Hepatocyte (in vitro differentiated cells): ENCODE measurements at regions not wholly inside any gene's neighbourhood (a gene's known extent, or its start where the extent isn't known, plus 50 kb on each side); places are given as distances from the start of the nearest gene placed in this dataset.

Experiments
- DNase-seq: peaks from one replicate; pipeline ENCODE4 v3.0.0-alpha.2; 2016; ENCODE audit warnings: low spot score
- H2AFZ ChIP-seq: fragments of 200-600 bp; sonication (generic); 2 replicates; pipeline ENCODE4 v1.6.0; 2016; ENCODE audit warnings: antibody characterized with exemption, mild to moderate bottlenecking
- H3K27ac ChIP-seq: fragments of 200-600 bp; sonication (generic); 2 replicates; pipeline ENCODE4 v1.5.1; 2016; ENCODE audit warnings: mild to moderate bottlenecking
- H3K27me3 ChIP-seq: fragments of 200-600 bp; sonication (generic); 2 replicates; pipeline ENCODE4 v1.6.1; 2016
- H3K36me3 ChIP-seq: fragments of 200-600 bp; sonication (generic); replicated peaks from 2 replicates; pipeline ENCODE4 v1.5.1; 2016; ENCODE audit warnings: low read depth; ENCODE audit not compliant: insufficient read depth
- H3K4me1 ChIP-seq: fragments of 200-600 bp; sonication (generic); 2 replicates; pipeline ENCODE4 v1.5.1; 2016; ENCODE audit warnings: mild to moderate bottlenecking, moderate library complexity; ENCODE audit not compliant: insufficient read depth
- H3K4me2 ChIP-seq: fragments of 200-600 bp; sonication (generic); 2 replicates; pipeline ENCODE4 v1.6.0; 2016
- H3K4me3 ChIP-seq: fragments of 200-600 bp; sonication (generic); 2 replicates; pipeline ENCODE4 v1.5.1; 2016; ENCODE audit warnings: mild to moderate bottlenecking
- H3K79me2 ChIP-seq: fragments of 200-600 bp; sonication (generic); 2 replicates; pipeline ENCODE4 v1.6.0; 2017; ENCODE audit warnings: mild to moderate bottlenecking
- H3K9me2 ChIP-seq: fragments of 200-600 bp; sonication (generic); replicated peaks from 2 replicates; pipeline ENCODE4 v1.6.0; 2017; ENCODE audit warnings: mild to moderate bottlenecking; ENCODE audit not compliant: insufficient read depth
- H3K9me3 ChIP-seq: fragments of 200-600 bp; sonication (generic); 2 replicates; pipeline ENCODE4 v1.5.1; 2016; ENCODE audit warnings: low read depth, mild to moderate bottlenecking
- H4K20me1 ChIP-seq: fragments of 200-600 bp; sonication (generic); 2 replicates; pipeline ENCODE4 v1.6.0; 2016; ENCODE audit warnings: mild to moderate bottlenecking; ENCODE audit not compliant: insufficient read depth, poor library complexity, severe bottlenecking
- CTCF ChIP-seq: fragments of 200-600 bp; sonication (generic); IDR thresholded peaks from 2 replicates; pipeline ENCODE4 v1.5.1; 2016; ENCODE audit warnings: antibody characterized with exemption, mild to moderate bottlenecking; ENCODE audit not compliant: poor library complexity
- EZH2 ChIP-seq: fragments of 200-600 bp; sonication (generic); IDR thresholded peaks from 2 replicates; pipeline ENCODE4 v1.6.1; 2016; ENCODE audit warnings: antibody characterized with exemption, mild to moderate bottlenecking, borderline replicate concordance
- EZH2phosphoT487 ChIP-seq: fragments of 200-600 bp; sonication (generic); IDR thresholded peaks from one replicate; pipeline ENCODE4 v1.6.1; 2018; ENCODE audit warnings: antibody characterized with exemption, mild to moderate bottlenecking, low read depth, moderate library complexity; ENCODE audit not compliant: unreplicated experiment, severe bottlenecking
- WGBS: methylation state at CpG from one replicate; pipeline ENCODE4 v1.1.6; 2016; ENCODE audit warnings: low lambda C conversion rate; ENCODE audit errors: missing lambda C conversion rate; 5-methylcytosine and 5-hydroxymethylcytosine counted together

GRCh38 chr18:27331606-27332005 is 146.5 kb upstream of the CHST9 start:
- H2AFZ ChIP-seq = no peak overlapping the region
- H3K9me2 ChIP-seq = no peaks in the 10 kb centered on the region
- no peaks in the 10 kb centered on the region for H3K27me3 ChIP-seq
- no peaks in the 10 kb centered on the region for H3K4me1 ChIP-seq
- no peaks in the 10 kb centered on the region for H3K79me2 ChIP-seq
- WGBS = 79% methylated on average over 1 of the region's 1 CpG
- H3K4me2 ChIP-seq = no peak overlapping the region
- no peak overlapping the region for H3K27ac ChIP-seq
- no peaks in the 10 kb centered on the region for H4K20me1 ChIP-seq
- H3K9me3 ChIP-seq = no peaks in the 10 kb centered on the region
- H3K36me3 ChIP-seq = no peaks in the 10 kb centered on the region
- DNase-seq = no peak
- TF ChIP-seq CTCF (no peak), EZH2 (no peak), EZH2phosphoT487 (no peak)
- no peak overlapping the region for H3K4me3 ChIP-seq

GRCh38 chr18:27314996-27315395 is 129.9 kb upstream of the CHST9 start:
- Histone ChIP-seq H3K4me2 (no peak overlapping the region), H3K9me2 (no peaks in the 10 kb centered on the region), H3K27me3 (no peaks in the 10 kb centered on the region), H3K36me3 (no peaks in the 10 kb centered on the region), H3K4me1 (no peaks in the 10 kb centered on the region), H3K4me3 (no peak overlapping the region), H3K9me3 (no peaks in the 10 kb centered on the region), H3K79me2 (no peaks in the 10 kb centered on the region), H2AFZ (no peak overlapping the region), H4K20me1 (no peaks in the 10 kb centered on the region), H3K27ac (no peak overlapping the region)
- 72% methylated on average over 1 of the region's 1 CpG for WGBS
- no peak for DNase-seq
- TF ChIP-seq CTCF = no peak
- no peak for TF ChIP-seq EZH2phosphoT487
- no peak for TF ChIP-seq EZH2

GRCh38 chr18:27313678-27314077 is 128.6 kb upstream of the CHST9 start:
- H3K4me3 ChIP-seq = no peak overlapping the region
- H3K27me3 ChIP-seq = no peaks in the 10 kb centered on the region
- H3K4me2 ChIP-seq = no peak overlapping the region
- no peak overlapping the region for H3K27ac ChIP-seq
- no peaks in the 10 kb centered on the region for H3K4me1 ChIP-seq
- 52% methylated on average over 1 of the region's 1 CpG for WGBS
- H2AFZ ChIP-seq = no peak overlapping the region
- H3K9me3 ChIP-seq = no peaks in the 10 kb centered on the region
- H3K9me2 ChIP-seq = no peaks in the 10 kb centered on the region
- TF ChIP-seq EZH2 (no peak), CTCF (no peak), EZH2phosphoT487 (no peak)
- no peaks in the 10 kb centered on the region for H4K20me1 ChIP-seq
- H3K36me3 ChIP-seq = no peaks in the 10 kb centered on the region
- DNase-seq = no peak
- H3K79me2 ChIP-seq = no peaks in the 10 kb centered on the region

GRCh38 chr18:27312853-27313252 is 127.7 kb upstream of the CHST9 start:
- TF ChIP-seq EZH2phosphoT487 (no peak), CTCF (no peak), EZH2 (no peak)
- Histone ChIP-seq H3K9me3 (no peaks in the 10 kb centered on the region), H3K4me2 (no peak overlapping the region), H3K27me3 (no peaks in the 10 kb centered on the region), H3K79me2 (no peaks in the 10 kb centered on the region), H3K36me3 (no peaks in the 10 kb centered on the region), H2AFZ (no peak overlapping the region), H3K27ac (no peak overlapping the region), H3K4me1 (no peaks in the 10 kb centered on the region), H3K4me3 (no peak overlapping the region), H3K9me2 (no peaks in the 10 kb centered on the region), H4K20me1 (no peaks in the 10 kb centered on the region)
- 70% methylated on average over 1 of the region's 1 CpG for WGBS
- DNase-seq = no peak
